ENCODE measurements at regions not wholly inside any gene's neighbourhood (a gene's known extent, or its start where the extent isn't known, plus 50 kb on each side); places are given as distances from the start of the nearest gene placed in this dataset. TPM values are rescaled to one million over a fixed set of nuclear protein-coding genes. Genes with fewer than 3 reads are reported as not detected.
"Not testable (repeated sequence)": the region's sequence is repeated elsewhere in the genome, so short reads cannot be mapped to it uniquely, and the experiment has no call there.

GRCh38 chr16:21338537-21339268, 60.6 kb upstream of the CRYM start:
- Histone ChIP-seq H3K27ac (no peak overlapping the region), H3K4me2 (ENCODE audit: unreplicated experiment) (no peak overlapping the region), H3K4me3 (no peak overlapping the region), H3F3A (ENCODE audit: insufficient read depth) (no peaks in the 10 kb centered on the region), H3K9me2 (ENCODE audit: insufficient read depth) (0 out of 2 replicates have a peak, but pooled peaks cover 3% of the 10 kb centered on the region), H3K4me1 (ENCODE audit: insufficient read depth) (peaks cover 8% of the 10 kb centered on the region; the same call in 1 of the 2 replicates), H3K27me3 (replicated peaks; ENCODE audit: insufficient read depth) (no peaks in the 10 kb centered on the region), H3K36me3 (ENCODE audit: low read depth) (no peaks in the 10 kb centered on the region), H3K9ac (no peak overlapping the region), H4K20me1 (ENCODE audit: insufficient read depth) (no peaks in the 10 kb centered on the region), H3K9me3 (ENCODE audit: low read depth) (no peaks in the 10 kb centered on the region), H2AFZ (no peak overlapping the region), H3K79me2 (ENCODE audit: insufficient read depth) (no peaks in the 10 kb centered on the region)
- in situ Hi-C loops (cut with MboI): no loop called here
- WGBS, 2 experiments (ENCODE audit: low coverage in 1 of 2, low lambda C conversion rate in 2 of 2, missing lambda C conversion rate in 2 of 2): 92 to 93% methylated on average over 6 of the region's 6 CpGs
- TF ChIP-seq EZH2 (IDR thresholded peaks at IDR 0.05; ENCODE audit: insufficient read depth, poor library complexity, severe bottlenecking) (no peak), EZH2phosphoT487 (IDR thresholded peaks at IDR 0.05; ENCODE audit: insufficient read depth, low read depth) (no peak)
- no peak for DNase-seq

GRCh38 chr16:21336231-21336630, 58.1 kb upstream of the CRYM start:
- peak; percentile 24 for DNase-seq
- no peaks in the 10 kb centered on the region for H4K20me1 ChIP-seq (ENCODE audit: insufficient read depth)
- no peak overlapping the region for H3K9ac ChIP-seq
- H2AFZ ChIP-seq: no peak overlapping the region
- H3F3A ChIP-seq (ENCODE audit: insufficient read depth): no peaks in the 10 kb centered on the region
- no peak overlapping the region for H3K27ac ChIP-seq
- H3K4me1 ChIP-seq (ENCODE audit: insufficient read depth): peaks cover 8% of the 10 kb centered on the region; the same call in 1 of the 2 replicates
- in situ Hi-C loops (cut with MboI): no loop called here
- TF ChIP-seq EZH2 (IDR thresholded peaks at IDR 0.05; ENCODE audit: insufficient read depth, poor library complexity, severe bottlenecking) (no peak), EZH2phosphoT487 (IDR thresholded peaks at IDR 0.05; ENCODE audit: insufficient read depth, low read depth) (no peak)
- H3K79me2 ChIP-seq (ENCODE audit: insufficient read depth): no peaks in the 10 kb centered on the region
- H3K4me3 ChIP-seq: no peak overlapping the region
- H3K36me3 ChIP-seq (ENCODE audit: low read depth): no peaks in the 10 kb centered on the region
- H3K9me3 ChIP-seq (ENCODE audit: low read depth): no peaks in the 10 kb centered on the region
- H3K4me2 ChIP-seq (ENCODE audit: unreplicated experiment): peak overlapping the region; percentile 4
- WGBS, 2 experiments (ENCODE audit: low coverage in 1 of 2, low lambda C conversion rate in 2 of 2, missing lambda C conversion rate in 2 of 2): 52 to 53% methylated on average over 2 of the region's 2 CpGs
- H3K9me2 ChIP-seq (ENCODE audit: insufficient read depth): 0 out of 2 replicates have a peak, but pooled peaks cover 3% of the 10 kb centered on the region
- H3K27me3 ChIP-seq (replicated peaks; ENCODE audit: insufficient read depth): no peaks in the 10 kb centered on the region

GRCh38 chr16:21334188-21335146, 56.4 kb upstream of the CRYM start:
- H3K79me2 ChIP-seq (ENCODE audit: insufficient read depth); H4K20me1 ChIP-seq (ENCODE audit: insufficient read depth); H3K4me1 ChIP-seq (ENCODE audit: insufficient read depth); H2AFZ ChIP-seq; in situ Hi-C loops (cut with MboI); H3K27me3 ChIP-seq (replicated peaks; ENCODE audit: insufficient read depth); H3K36me3 ChIP-seq (ENCODE audit: low read depth); H3K9ac ChIP-seq; H3K9me2 ChIP-seq (ENCODE audit: insufficient read depth); H3F3A ChIP-seq (ENCODE audit: insufficient read depth); H3K4me2 ChIP-seq (ENCODE audit: unreplicated experiment); H3K4me3 ChIP-seq; H3K27ac ChIP-seq; DNase-seq; H3K9me3 ChIP-seq (ENCODE audit: low read depth): not testable (repeated sequence)
- WGBS, 2 experiments (ENCODE audit: low coverage in 1 of 2, low lambda C conversion rate in 2 of 2, missing lambda C conversion rate in 2 of 2): 88 to 93% methylated on average over 16 to 17 of the region's 17 CpGs

- DNase-seq; in situ Hi-C loops (cut with MboI): not testable (repeated sequence)
- 93 to 95% methylated on average over 11 of the region's 11 CpGs for WGBS, 2 experiments (ENCODE audit: low coverage in 1 of 2, low lambda C conversion rate in 2 of 2, missing lambda C conversion rate in 2 of 2)
Measured at GRCh38 chr16:21333683-21334082, 55.6 kb upstream of the CRYM start.

More at GRCh38 chr16:21333683-21334082, 55.6 kb upstream of the CRYM start:
- not testable (repeated sequence) for H3K9me3 ChIP-seq (ENCODE audit: low read depth); H3K4me1 ChIP-seq (ENCODE audit: insufficient read depth); H3K4me3 ChIP-seq; H3K9me2 ChIP-seq (ENCODE audit: insufficient read depth); H3K9ac ChIP-seq; H3K36me3 ChIP-seq (ENCODE audit: low read depth); H3K79me2 ChIP-seq (ENCODE audit: insufficient read depth); H3K27me3 ChIP-seq (replicated peaks; ENCODE audit: insufficient read depth); H3K27ac ChIP-seq; H3F3A ChIP-seq (ENCODE audit: insufficient read depth); H2AFZ ChIP-seq; H4K20me1 ChIP-seq (ENCODE audit: insufficient read depth); H3K4me2 ChIP-seq (ENCODE audit: unreplicated experiment)

Small RNAs in the stretch of these regions (small RNA-seq; reads per million reads assigned to genes)
- gene AC008740.2 (ENCODE audit: low read depth, low replicate concordance): not detected

All from GM23248 (cell line).